Right hindlimb (tissue), 1 donor: ENCODE measurements at regions not wholly inside any gene's neighbourhood (a gene's known extent, or its start where the extent isn't known, plus 50 kb on each side); places are given as distances from the start of the nearest gene placed in this dataset.

Experiments used
- DNase-seq: peaks from one replicate; pipeline ENCODE4 v3.0.0-alpha.2; 2018

DNA sequence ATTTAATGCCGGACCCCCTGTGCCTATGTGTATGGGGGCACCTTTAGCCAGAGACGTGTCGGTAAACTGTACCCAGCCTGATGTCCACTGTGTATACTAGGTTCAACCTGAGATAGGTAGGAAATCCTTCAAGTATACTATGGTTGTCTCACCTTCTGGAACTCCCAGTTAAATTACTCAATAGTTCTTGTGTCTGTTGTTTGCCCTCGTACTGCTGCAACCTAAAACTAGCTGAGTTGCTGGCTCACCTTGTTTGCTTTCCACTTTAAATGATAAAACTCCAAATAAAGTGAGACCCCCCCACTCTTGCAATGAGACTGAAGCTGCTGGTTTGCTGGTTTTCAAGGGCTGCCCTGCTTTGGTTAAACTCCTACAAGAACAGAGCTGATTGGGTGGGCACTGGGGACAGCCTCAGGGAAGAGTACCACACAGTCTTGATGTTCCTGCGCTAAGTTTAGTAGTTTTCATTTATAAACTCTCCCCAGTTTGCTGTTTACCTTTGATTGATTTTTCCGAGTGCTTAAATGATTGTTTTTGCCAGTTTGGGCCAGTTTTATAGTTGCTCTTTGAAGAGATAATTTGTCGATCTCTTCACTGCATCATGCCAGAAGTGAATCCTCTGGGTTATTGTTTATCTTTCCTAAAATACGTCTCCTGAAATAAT is 1281.8 kb upstream of the MAP3K7 start:
- DNase-seq: no peak

GRCh38 chr6:91865889-91866288 is 1279.0 kb upstream of the MAP3K7 start:
- no peak for DNase-seq

DNA sequence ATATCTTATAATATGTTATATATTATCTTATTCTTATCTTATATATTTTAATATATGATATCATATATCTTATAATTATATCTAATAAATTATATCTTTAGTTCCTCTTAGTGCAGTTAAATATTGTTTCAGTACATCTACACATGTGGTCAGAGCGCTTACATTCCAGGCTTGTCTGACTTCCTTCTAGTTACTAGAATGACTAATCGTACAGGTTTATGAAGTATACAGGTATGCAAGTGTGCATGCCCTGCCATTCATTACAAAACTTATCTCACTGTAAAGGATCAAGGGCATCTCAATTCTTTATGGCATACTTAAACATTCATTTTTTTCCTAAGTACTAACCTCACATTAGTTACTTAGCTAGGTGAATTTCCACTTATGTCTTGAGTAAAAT is 1278.0 kb upstream of the MAP3K7 start:
- no peak for DNase-seq

DNA sequence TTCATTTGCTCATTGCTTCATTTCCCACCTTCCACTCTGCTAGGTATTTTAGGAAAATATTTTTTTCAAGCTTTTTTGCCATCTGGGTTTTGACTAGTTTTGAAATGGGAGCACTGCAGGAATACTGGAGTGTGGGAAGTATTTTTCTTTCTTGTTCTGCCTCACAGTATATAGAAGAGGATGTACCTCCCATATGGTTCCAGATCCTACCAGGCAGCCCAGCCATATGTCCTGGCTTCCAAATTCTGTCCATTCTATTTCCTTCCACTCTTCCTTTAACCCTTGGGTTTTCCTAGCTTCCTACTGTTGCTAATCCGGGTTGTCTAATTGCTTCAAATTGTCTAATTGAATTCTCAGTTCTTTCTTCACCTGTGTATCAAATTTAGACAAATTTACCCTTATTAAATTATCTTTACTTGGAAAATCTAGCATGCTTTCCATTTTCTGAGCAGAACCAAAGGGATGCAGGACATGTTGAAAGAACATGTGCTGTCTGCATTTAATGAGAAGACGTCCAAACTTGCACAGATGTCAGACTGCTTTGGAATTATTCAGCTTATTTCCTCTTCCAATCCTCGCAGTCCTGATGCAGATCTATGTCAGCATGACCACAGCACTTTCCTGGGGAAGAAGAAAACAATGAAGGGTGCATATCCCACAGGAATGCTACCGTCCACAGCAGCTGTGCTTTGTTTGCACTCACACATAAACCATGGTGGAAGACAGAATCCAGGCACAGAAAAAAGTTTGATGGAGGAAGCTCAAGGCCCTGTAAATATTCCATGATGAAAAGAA is 1273.9 kb upstream of the MAP3K7 start:
- peak; percentile 45 for DNase-seq

GRCh38 chr6:91852252-91852651 is 1265.4 kb upstream of the MAP3K7 start:
- DNase-seq: no peak

DNA sequence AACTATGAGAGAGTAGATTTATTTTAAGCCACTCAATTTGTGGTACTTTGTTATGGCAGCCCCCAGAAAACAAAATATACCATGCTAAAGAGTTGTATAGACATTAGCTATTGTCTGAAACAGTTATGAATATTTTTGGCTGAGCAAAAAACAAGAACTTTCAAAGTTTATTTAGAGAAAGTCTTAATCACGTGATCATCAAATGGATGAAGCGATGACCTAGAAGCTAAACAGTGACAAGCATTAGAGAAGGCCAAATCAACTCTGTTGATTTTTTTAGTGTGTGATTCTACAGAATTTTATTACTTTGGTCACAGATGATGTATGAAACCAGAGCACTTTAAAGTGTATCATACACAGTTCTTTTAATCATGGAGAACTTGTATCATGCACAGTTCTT is 1247.9 kb upstream of the MAP3K7 start:
- no peak for DNase-seq

- DNase-seq: no peak
Measured at GRCh38 chr6:91827151-91827550, 1240.3 kb upstream of the MAP3K7 start.

DNA sequence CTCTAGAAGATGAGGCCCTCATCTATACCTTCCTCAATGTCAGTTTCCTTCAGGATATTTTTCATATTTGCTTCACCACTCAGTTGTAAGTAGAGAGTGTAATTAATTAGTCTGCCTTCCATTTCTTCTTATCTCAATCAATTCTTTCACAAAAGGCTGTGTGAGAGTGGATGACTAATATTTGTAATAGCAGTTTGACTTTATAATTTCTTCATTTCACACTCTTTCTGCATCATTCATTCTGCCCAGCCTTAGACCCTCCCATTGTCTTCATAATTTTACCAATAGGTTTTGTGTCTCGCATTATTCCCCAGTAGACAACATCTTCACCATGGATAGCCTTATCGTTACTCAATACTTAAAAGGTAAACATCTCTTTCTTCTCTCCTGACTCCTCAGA is 1239.3 kb upstream of the MAP3K7 start:
- no peak for DNase-seq

DNA sequence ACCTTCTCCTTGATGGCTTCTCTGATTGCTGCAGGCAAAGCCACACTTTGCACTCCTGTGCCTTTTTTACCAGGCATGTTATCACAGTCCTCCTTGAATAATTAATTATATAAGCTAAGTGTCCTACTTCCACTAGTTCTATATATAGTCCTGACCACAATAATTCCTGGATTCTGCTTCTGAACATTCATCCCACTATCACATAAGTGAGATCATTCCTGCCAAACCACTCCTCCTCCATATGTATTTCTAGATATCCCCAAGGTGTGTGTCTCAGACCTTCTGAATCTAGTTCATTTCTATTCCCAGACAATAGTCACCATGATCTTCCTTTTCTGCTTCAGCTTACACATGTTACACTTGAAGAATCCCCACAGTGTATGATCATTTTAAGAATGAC is 1237.5 kb upstream of the MAP3K7 start:
- no peak for DNase-seq

- no peak for DNase-seq
Measured at GRCh38 chr6:91822581-91822980, 1235.7 kb upstream of the MAP3K7 start.

GRCh38 chr6:91816335-91816734 is 1229.5 kb upstream of the MAP3K7 start:
- no peak for DNase-seq

DNA sequence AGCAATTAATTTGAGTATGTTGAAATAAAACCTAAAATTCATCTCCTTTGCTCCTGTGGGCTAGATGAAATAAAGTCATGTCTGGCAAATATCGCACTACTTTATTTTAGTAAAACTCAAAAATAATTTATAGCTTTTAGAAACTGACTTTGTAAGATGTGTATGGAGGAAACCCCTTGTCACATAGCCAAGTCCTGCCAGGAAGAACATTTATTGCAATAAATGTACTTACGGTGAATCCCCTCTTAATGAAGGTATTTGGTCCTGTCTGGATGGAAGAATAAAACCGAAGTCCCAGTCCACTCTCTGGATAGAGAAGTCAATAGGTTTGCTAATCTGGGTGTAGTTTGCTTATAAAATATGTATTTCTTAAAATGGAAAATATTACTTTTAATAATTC is 1226.8 kb upstream of the MAP3K7 start:
- DNase-seq: no peak

- peak; percentile 65 for DNase-seq
Measured at GRCh38 chr6:91812596-91813274, 1225.9 kb upstream of the MAP3K7 start.

- DNase-seq: no peak
Measured at GRCh38 chr6:91804981-91805380, 1218.1 kb upstream of the MAP3K7 start.

GRCh38 chr6:91802431-91802830 is 1215.6 kb upstream of the MAP3K7 start:
- DNase-seq: no peak

- no peak for DNase-seq
Measured at GRCh38 chr6:91796603-91797002, 1209.7 kb upstream of the MAP3K7 start.

DNA sequence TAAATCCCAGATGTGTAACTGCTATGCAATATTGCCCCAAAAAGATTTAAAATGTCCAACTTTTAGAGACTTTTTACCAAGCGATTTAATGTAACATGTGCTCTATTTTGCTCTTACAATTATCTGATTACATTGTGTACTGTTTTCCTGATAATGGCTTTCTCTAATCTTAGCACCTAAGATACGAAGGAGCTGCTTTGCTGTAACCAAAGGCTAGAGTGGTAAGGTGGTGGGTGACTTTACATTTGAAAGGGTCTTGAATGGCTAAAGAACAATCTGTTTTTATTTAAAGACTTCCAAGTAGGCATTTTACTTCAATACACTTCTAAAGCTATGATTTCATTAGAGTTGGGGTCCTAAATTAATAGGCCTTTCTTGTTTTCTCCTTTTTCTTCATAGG is 1201.6 kb upstream of the MAP3K7 start:
- DNase-seq: no peak

GRCh38 chr6:91786474-91787184 is 1199.8 kb upstream of the MAP3K7 start:
- no peak for DNase-seq

DNA sequence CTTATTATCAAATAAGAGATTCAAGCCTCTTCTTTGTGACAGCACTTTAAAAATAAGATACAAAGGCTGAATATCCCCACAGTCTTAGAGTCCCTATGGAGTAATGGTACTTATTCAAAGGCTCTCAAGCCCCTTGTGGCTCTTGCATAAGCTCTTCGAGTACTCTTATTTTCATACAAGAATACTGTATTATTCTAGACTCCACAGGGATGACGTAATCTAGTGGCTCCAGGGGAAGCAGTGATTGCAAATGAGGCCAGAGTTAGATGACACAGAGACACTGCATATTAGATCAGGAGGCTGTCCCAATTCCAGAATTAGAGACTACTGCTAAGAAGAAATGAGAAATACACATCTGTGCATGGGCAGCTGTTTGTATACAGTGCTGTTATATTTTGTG is 1195.9 kb upstream of the MAP3K7 start:
- DNase-seq: peak; percentile 15

DNA sequence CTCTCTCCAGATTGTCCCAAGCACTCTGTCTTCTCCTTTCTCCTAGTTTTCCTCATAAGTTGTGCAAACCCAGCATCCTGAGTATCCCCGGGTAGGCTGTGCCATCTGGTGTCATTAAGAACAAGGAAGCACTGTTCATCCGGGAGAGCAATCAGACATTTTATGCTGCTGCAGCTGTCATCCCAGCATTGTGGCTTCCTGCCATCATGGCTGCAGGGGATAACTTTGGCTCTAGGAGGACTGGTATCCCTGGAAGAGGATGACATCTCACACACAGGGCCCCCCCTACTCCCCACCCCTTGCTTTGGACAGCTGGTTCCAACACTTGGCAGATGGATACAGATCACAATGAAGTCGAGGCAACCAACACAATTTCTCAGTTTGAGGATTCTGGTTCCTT is 1195.1 kb upstream of the MAP3K7 start:
- peak; percentile 78 for DNase-seq

DNA sequence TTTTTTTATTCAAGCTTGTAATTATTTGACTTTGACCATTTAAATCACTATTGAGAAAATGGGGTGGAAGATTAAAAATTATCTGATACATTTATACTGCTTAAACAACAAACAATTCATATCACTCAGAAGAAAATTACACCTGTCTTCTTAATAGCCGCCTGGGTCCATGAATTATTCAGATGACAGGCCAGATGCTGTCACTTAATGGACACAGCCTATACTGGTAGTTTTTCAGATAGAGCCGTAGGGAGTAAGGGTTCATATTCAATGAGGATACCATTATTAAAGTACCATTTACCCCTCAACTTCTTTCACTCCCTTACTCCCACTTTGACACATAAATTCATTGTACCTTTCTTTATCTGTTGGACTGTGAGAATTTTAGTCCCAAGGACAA is 1193.4 kb upstream of the MAP3K7 start:
- no peak for DNase-seq

DNA sequence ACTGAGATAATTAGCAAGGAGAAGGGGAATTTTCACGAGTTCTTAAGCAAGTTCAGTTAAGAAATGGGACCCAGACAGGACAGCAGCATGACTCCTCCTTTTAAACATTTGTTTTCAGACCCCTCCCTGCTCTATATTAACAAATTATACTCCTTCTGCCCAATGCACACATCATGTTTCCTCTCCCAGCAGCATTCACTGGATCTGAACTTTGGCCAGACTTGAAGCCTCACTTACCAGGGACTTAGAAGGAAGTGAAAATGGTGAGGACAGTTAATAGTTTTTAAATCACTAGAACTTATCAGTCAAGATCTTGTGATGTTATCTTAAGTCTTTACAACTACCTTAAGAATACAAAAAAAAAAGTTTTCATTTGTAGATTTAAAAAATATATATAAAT is 1174.7 kb upstream of the MAP3K7 start:
- DNase-seq: no peak

- no peak for DNase-seq
Measured at GRCh38 chr6:91754691-91755090, 1167.8 kb upstream of the MAP3K7 start.
